Activated B cell treated with CpG ODN at 0.5 μM for 24 hours (primary cell): ENCODE measurements at regions not wholly inside any gene's neighbourhood (a gene's known extent, or its start where the extent isn't known, plus 50 kb on each side); places are given as distances from the start of the nearest gene placed in this dataset.

ENCODE experiments used
- ATAC-seq: fragments of 200-7000 bp; cut with Tn5 transposase; one replicate; pipeline ENCODE4 v1.10.0; 2021; ENCODE audit warnings: low read depth, mild to moderate bottlenecking, moderate library complexity
- CTCF ChIA-PET: fragments of 350-600 bp; sonication (Branson Sonifier 250); formaldehyde crosslinking; loops from one replicate; lab custom pipeline; 2021; ENCODE audit warnings: antibody characterized with exemption; lab: Charles Lee
- POLR2A ChIA-PET: fragments of 350-600 bp; sonication (Branson Sonifier 250); formaldehyde crosslinking; loops from one replicate; lab custom pipeline; 2021; ENCODE audit warnings: antibody characterized with exemption; lab: Charles Lee
- DNase-seq: peaks from one replicate; pipeline ENCODE4 v3.0.0; 2022
- H3K27ac Mint-ChIP-seq: one replicate; pipeline ENCODE4 v1.8.0; 2020; ENCODE audit warnings: mixed read lengths
- H3K27me3 Mint-ChIP-seq: one replicate; pipeline ENCODE4 v1.8.0; 2021; ENCODE audit warnings: mixed read lengths
- H3K36me3 Mint-ChIP-seq: one replicate; pipeline ENCODE4 v1.8.0; 2021; ENCODE audit warnings: low read depth, mixed read lengths
- H3K4me1 Mint-ChIP-seq: one replicate; pipeline ENCODE4 v1.8.0; 2021; ENCODE audit warnings: mixed read lengths
- H3K4me3 Mint-ChIP-seq: one replicate; pipeline ENCODE4 v1.8.0; 2020; ENCODE audit warnings: mild to moderate bottlenecking, mixed read lengths
- H3K9me3 Mint-ChIP-seq: one replicate; pipeline ENCODE4 v1.8.0; 2020; ENCODE audit warnings: mixed read lengths
- intact Hi-C: fragments of 100-400 bp; cut with micrococcal nuclease; formaldehyde crosslinking; loops from one replicate; pipeline ENCODE4 v1.15.1; 2024
- TF ChIP-seq, protein P1 (sequence below): fragments of 200-600 bp; IDR thresholded peaks from one replicate; pipeline ENCODE4 v1.8.0; 2022; ENCODE audit warnings: antibody characterized with exemption, mild to moderate bottlenecking

DNA sequence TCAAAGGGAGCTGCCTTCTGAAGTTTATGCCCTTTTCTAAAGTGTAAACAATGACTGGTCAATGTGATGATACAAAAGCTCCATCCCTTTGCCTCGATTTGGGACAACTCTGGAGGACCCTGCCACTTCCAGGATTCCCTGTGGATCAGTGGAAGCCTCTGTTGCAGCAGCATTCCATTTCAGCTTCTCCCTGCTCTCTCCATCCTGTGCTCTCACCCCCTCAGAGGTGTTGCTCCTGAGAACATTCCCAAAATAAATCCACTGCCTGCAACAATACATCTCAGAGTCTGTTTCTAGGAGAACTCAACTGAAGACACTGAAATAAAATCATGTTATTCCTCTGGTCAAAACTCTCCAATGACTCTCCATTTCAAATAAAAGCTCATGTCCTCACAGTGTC lies 263.6 kb downstream of the HACE1 start:
- no peak overlapping the region for H3K27ac Mint-ChIP-seq
- no peaks in the 10 kb centered on the region for H3K9me3 Mint-ChIP-seq
- no peaks in the 10 kb centered on the region for H3K4me1 Mint-ChIP-seq
- intact Hi-C loops: no loop called here
- H3K4me3 Mint-ChIP-seq: no peak overlapping the region
- POLR2A ChIA-PET: no interaction called here
- ATAC-seq (no peak), DNase-seq (no peak)
- H3K27me3 Mint-ChIP-seq: no peaks in the 10 kb centered on the region
- TF ChIP-seq, protein P1, sequence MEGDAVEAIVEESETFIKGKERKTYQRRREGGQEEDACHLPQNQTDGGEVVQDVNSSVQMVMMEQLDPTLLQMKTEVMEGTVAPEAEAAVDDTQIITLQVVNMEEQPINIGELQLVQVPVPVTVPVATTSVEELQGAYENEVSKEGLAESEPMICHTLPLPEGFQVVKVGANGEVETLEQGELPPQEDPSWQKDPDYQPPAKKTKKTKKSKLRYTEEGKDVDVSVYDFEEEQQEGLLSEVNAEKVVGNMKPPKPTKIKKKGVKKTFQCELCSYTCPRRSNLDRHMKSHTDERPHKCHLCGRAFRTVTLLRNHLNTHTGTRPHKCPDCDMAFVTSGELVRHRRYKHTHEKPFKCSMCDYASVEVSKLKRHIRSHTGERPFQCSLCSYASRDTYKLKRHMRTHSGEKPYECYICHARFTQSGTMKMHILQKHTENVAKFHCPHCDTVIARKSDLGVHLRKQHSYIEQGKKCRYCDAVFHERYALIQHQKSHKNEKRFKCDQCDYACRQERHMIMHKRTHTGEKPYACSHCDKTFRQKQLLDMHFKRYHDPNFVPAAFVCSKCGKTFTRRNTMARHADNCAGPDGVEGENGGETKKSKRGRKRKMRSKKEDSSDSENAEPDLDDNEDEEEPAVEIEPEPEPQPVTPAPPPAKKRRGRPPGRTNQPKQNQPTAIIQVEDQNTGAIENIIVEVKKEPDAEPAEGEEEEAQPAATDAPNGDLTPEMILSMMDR: no peak
- CTCF ChIA-PET: no interaction called here
- H3K36me3 Mint-ChIP-seq: no peaks in the 10 kb centered on the region

DNA sequence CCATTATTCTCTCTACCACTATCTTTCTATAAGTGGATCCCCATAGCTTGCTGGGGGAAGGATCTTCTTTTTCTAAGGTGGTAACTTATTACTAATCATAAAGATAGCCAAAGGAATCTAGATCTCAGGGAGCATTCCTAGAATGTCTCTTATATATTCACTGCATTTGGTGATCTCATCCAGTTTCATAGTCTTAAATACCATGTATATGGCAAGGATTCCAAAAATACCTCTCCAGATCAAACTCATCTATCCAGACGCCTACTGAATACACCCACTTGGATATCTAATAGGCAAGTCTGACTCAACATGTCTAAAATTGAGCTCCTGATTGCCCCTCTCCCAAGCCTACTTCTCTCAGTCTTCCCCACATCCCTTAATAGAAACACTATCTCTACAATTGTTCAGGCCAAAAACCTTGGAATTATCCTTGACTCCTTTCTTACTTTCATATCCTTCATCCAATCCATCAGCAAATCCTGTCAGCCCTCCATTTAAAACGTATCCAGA lies 264.4 kb downstream of the HACE1 start:
- Mint-ChIP-seq H3K4me3 (no peak overlapping the region), H3K36me3 (no peaks in the 10 kb centered on the region), H3K4me1 (no peaks in the 10 kb centered on the region), H3K27me3 (no peaks in the 10 kb centered on the region), H3K27ac (no peak overlapping the region), H3K9me3 (no peaks in the 10 kb centered on the region)
- CTCF ChIA-PET: no interaction called here
- ATAC-seq: no peak
- POLR2A ChIA-PET: no interaction called here
- DNase-seq: no peak
- intact Hi-C loops: no loop called here
- TF ChIP-seq, protein P1: no peak

DNA sequence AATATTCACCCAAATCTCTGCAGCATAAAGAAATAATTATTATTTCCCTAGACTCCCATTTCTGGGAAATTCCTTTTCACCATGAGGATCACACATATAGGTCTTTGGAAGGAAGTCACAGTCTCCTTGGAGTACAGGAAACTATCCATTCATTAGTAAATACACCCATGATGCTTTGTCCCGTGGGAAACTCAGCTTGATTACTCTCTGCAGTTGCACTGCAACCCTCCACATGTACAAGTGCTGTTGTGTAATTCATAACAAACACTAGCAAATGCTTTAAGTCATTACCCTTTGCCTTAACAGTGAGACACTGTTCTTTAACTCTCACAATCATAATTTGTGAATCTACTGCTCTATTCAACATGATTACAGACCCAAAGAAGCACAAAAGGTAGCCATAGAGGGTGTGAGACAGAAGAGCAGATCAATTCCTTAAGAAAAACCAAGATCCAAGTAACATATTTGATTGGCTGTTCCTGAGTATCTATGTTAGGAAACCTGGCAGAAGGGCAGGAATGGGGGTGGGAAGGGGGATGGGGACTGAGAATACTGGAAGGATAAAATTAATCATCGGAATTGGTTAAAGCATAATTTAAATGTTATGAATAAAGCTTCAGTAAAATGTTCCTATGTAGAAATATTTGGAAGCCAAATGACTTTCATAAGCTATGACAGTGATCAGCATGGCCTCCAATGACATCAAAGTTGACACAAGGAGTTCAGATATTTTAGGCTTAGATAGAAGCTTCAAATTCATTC lies 268.0 kb downstream of the HACE1 start:
- no peaks in the 10 kb centered on the region for H3K9me3 Mint-ChIP-seq
- ATAC-seq: no peak
- no peaks in the 10 kb centered on the region for H3K4me1 Mint-ChIP-seq
- no peaks in the 10 kb centered on the region for H3K27me3 Mint-ChIP-seq
- no peaks in the 10 kb centered on the region for H3K36me3 Mint-ChIP-seq
- POLR2A ChIA-PET: no interaction called here
- intact Hi-C loops: no loop called here
- DNase-seq: no peak
- CTCF ChIA-PET: no interaction called here
- no peak overlapping the region for H3K27ac Mint-ChIP-seq
- TF ChIP-seq, protein P1: no peak
- H3K4me3 Mint-ChIP-seq: no peak overlapping the region

DNA sequence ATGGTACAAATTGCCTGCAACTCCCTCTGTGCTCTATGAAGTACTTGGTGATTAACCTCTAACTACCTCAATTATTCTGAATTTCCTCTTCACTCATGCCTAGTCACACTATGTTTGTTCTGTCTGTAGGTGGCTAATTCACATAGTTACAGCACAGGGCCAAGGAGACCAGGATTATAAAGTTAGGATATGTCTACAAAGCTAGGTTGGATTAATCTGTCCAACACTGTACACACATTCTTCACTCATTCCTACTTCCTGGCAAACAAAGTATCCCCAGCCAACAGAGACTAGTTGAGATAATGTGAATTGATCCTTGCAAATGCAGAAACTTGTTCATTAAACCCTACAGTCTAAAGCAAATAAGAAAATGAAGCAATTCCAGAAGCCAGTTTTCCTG lies 269.8 kb downstream of the HACE1 start:
- intact Hi-C loops: no loop called here
- H3K4me1 Mint-ChIP-seq: no peaks in the 10 kb centered on the region

DNA sequence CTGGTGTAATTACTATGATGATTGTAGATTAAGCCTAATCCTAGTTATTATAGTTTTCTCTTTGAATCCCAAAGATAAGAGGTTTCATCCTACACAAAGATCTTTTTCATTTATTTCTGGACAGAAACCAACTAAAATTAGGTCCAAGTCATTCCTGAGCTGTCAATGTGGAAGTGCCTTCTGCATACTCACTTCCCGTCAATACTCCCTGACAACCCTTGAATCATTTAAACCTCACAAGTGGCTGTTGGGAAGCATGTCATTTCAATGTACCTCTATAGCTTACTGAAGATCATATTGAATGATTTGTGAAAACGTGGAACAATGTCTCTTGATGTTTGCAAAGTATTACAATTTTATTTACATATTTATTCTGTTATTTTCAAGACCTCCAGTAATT lies 274.1 kb downstream of the HACE1 start:
- ChIA-PET CTCF (no interaction called here), POLR2A (no interaction called here)
- no peaks in the 10 kb centered on the region for H3K4me1 Mint-ChIP-seq
- peaks cover 3% of the 10 kb centered on the region for H3K9me3 Mint-ChIP-seq
- no peaks in the 10 kb centered on the region for H3K36me3 Mint-ChIP-seq
- H3K4me3 Mint-ChIP-seq: no peak overlapping the region
- intact Hi-C loops: no loop called here
- H3K27ac Mint-ChIP-seq: no peak overlapping the region
- ATAC-seq: no peak
- TF ChIP-seq, protein P1: no peak
- no peak for DNase-seq
- no peaks in the 10 kb centered on the region for H3K27me3 Mint-ChIP-seq

More for the DNA sequence above, 269.8 kb downstream of the HACE1 start:
- ATAC-seq: no peak
- CTCF ChIA-PET: no interaction called here
- H3K9me3 Mint-ChIP-seq: no peaks in the 10 kb centered on the region
- POLR2A ChIA-PET: no interaction called here
- no peaks in the 10 kb centered on the region for H3K36me3 Mint-ChIP-seq
- H3K4me3 Mint-ChIP-seq: no peak overlapping the region
- TF ChIP-seq, protein P1: no peak
- DNase-seq: no peak
- H3K27ac Mint-ChIP-seq: no peak overlapping the region
- no peaks in the 10 kb centered on the region for H3K27me3 Mint-ChIP-seq
